B cell (primary cell): ENCODE measurements at regions not wholly inside any gene's neighbourhood (a gene's known extent, or its start where the extent isn't known, plus 50 kb on each side); places are given as distances from the start of the nearest gene placed in this dataset.
A peak's percentile ranks its signal among the peaks of the same experiment; 100 is the strongest.

ENCODE experiments used
- ATAC-seq: fragments of 200-7000 bp; cut with Tn5 transposase; one replicate; pipeline ENCODE4 v1.10.0; 2021; ENCODE audit warnings: low read depth, mild to moderate bottlenecking, moderate number of reproducible peaks, moderate library complexity
- CTCF ChIA-PET: fragments of 350-600 bp; sonication (Branson Sonifier 250); formaldehyde crosslinking; loops from one replicate; lab custom pipeline; 2021; ENCODE audit warnings: antibody characterized with exemption, inconsistent platforms; lab: Charles Lee
- POLR2A ChIA-PET: fragments of 350-600 bp; sonication (Branson Sonifier 250); formaldehyde crosslinking; loops from one replicate; lab custom pipeline; 2021; ENCODE audit warnings: antibody characterized with exemption; lab: Charles Lee
- DNase-seq: peaks from one replicate; pipeline ENCODE4 v3.0.0; 2013
- H2AFZ ChIP-seq: 2 replicates; pipeline ENCODE4 v1.6.1; 2012; ENCODE audit warnings: mild to moderate bottlenecking, low read depth, low read length; ENCODE audit not compliant: insufficient read depth, poor library complexity, severe bottlenecking
- H3K27ac ChIP-seq, 2 donors: 1 replicate in 1 of 2; 2 replicates in 1 of 2; pipeline ENCODE4 v1.5.1; 2012 to 2013; ENCODE audit warnings: low read length in 2 of 2, mild to moderate bottlenecking in 2 of 2, moderate library complexity in 1 of 2
- H3K27me3 ChIP-seq, 4 experiments: fragments of 200-600 bp in 1 of 4; sonication (generic) in 1 of 4; replicated peaks in 1 of 4; 1 replicate in 2 of 4; 2 replicates in 2 of 4; pipeline versions ENCODE4 v1.6.1 to v1.7.0; 2013 to 2016; ENCODE audit warnings: low read length in 3 of 4, mild to moderate bottlenecking in 2 of 4, mixed read lengths in 1 of 4, moderate library complexity in 1 of 4; ENCODE audit not compliant: insufficient read depth in 4 of 4, control insufficient read depth in 3 of 4; ENCODE audit errors: control extremely low read depth in 1 of 4
- H3K36me3 ChIP-seq, 2 experiments: replicated peaks in 1 of 2; 1 replicate in 1 of 2; 2 replicates in 1 of 2; pipeline versions ENCODE4 v1.6.1 to v1.7.1; 2013; ENCODE audit warnings: low read length in 1 of 2; ENCODE audit not compliant: insufficient read depth in 2 of 2, control insufficient read depth in 1 of 2; ENCODE audit errors: control extremely low read depth in 1 of 2, extremely low read depth in 1 of 2
- H3K4me1 ChIP-seq, 2 donors: fragments of 200-600 bp in 1 of 2; sonication (generic) in 1 of 2; 1 replicate in 1 of 2; 2 replicates in 1 of 2; pipeline versions ENCODE4 v1.5.1 to v1.6.1; 2013 to 2017; ENCODE audit warnings: low read length in 2 of 2; ENCODE audit not compliant: control insufficient read depth in 2 of 2, insufficient read depth in 2 of 2
- H3K4me2 ChIP-seq: replicated peaks from 2 replicates; pipeline ENCODE3; 2012; ENCODE audit warnings: mild to moderate bottlenecking, low read depth, low read length; ENCODE audit not compliant: poor library complexity, severe bottlenecking
- H3K4me3 ChIP-seq, 5 experiments: fragments of 200-600 bp in 1 of 5; sonication (generic) in 1 of 5; 1 replicate in 3 of 5; 2 replicates in 2 of 5; pipeline versions ENCODE4 v1.5.1 to v1.7.0; 2011 to 2016; ENCODE audit warnings: low read length in 4 of 5, mild to moderate bottlenecking in 4 of 5, low read depth in 2 of 5, control low read depth in 1 of 5, moderate library complexity in 1 of 5; ENCODE audit not compliant: insufficient read depth in 1 of 5; ENCODE audit errors: control extremely low read depth in 1 of 5, extremely low read depth in 1 of 5
- H3K79me2 ChIP-seq: fragments of 200-600 bp; sonication (generic); one replicate; pipeline ENCODE4 v1.6.0; 2016; ENCODE audit warnings: low read length; ENCODE audit not compliant: control insufficient read depth, insufficient read depth
- H3K9ac ChIP-seq: fragments of 200-600 bp; sonication (generic); 2 replicates; pipeline ENCODE4 v1.6.1; 2017; ENCODE audit warnings: mild to moderate bottlenecking, low read length, moderate library complexity
- H3K9me3 ChIP-seq, 3 donors: one replicate each; pipeline versions ENCODE4 v1.6.1 to v1.7.1; 2013; ENCODE audit warnings: low read length in 2 of 3; ENCODE audit not compliant: control insufficient read depth in 2 of 3, insufficient read depth in 1 of 3; ENCODE audit errors: control extremely low read depth in 1 of 3
- H4K20me1 ChIP-seq: 2 replicates; pipeline ENCODE4 v1.6.0; 2012; ENCODE audit warnings: mild to moderate bottlenecking, low read length; ENCODE audit not compliant: insufficient read depth, control insufficient read depth, poor library complexity, severe bottlenecking
- H3K27ac Mint-ChIP-seq: one replicate; pipeline ENCODE4 v1.8.0; 2021; ENCODE audit warnings: mixed read lengths
- H3K27me3 Mint-ChIP-seq: one replicate; pipeline ENCODE4 v1.8.0; 2021; ENCODE audit warnings: mixed read lengths
- H3K4me1 Mint-ChIP-seq: one replicate; pipeline ENCODE4 v1.8.0; 2021; ENCODE audit warnings: mixed read lengths
- H3K4me3 Mint-ChIP-seq: one replicate; pipeline ENCODE4 v1.8.0; 2021; ENCODE audit warnings: mixed read lengths
- H3K9me3 Mint-ChIP-seq: one replicate; pipeline ENCODE4 v1.8.0; 2022; ENCODE audit warnings: mixed read lengths; ENCODE audit not compliant: insufficient read depth
- EZH2 ChIP-seq: IDR thresholded peaks from 2 replicates; pipeline ENCODE4 v1.6.1; 2012; ENCODE audit warnings: borderline replicate concordance, low read depth, mild to moderate bottlenecking, moderate library complexity, low read length; ENCODE audit not compliant: insufficient read depth, poor library complexity, severe bottlenecking
- WGBS: methylation state at CpG from one replicate; pipeline ENCODE4 v1.1.5; 2013; ENCODE audit warnings: missing lambda C conversion rate; ENCODE audit not compliant: insufficient coverage; 5-methylcytosine and 5-hydroxymethylcytosine counted together
- intact Hi-C: fragments of 100-400 bp; cut with micrococcal nuclease; formaldehyde crosslinking; loops from one replicate; pipeline ENCODE4 v1.10.0; 2022
- TF ChIP-seq, protein P1 (sequence below): fragments of 200-600 bp; IDR thresholded peaks from one replicate; pipeline ENCODE4 v1.8.0; 2022; ENCODE audit warnings: antibody characterized with exemption, mild to moderate bottlenecking

DNA sequence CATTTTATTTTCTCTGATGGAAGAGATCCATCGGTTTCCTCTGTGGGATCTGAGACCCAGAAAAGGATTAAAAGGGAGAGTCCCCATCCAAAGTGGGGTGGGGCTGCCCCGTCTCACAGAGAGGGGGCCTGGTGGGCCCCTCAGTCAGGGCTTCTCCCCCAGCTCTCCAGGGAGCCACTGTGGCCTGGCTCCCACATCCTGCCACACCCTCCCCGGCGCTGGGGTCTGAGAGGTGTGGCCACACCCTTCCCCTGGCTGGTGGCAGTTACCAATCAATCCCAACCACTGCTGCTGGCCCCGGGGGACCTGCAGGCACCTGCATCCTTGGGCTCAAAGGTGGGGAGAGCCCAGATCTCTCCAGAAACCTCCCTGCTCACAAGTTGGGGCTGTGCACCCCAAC lies 161.8 kb upstream of the IQSEC1 start:
- no peak overlapping the region for H2AFZ ChIP-seq

DNA sequence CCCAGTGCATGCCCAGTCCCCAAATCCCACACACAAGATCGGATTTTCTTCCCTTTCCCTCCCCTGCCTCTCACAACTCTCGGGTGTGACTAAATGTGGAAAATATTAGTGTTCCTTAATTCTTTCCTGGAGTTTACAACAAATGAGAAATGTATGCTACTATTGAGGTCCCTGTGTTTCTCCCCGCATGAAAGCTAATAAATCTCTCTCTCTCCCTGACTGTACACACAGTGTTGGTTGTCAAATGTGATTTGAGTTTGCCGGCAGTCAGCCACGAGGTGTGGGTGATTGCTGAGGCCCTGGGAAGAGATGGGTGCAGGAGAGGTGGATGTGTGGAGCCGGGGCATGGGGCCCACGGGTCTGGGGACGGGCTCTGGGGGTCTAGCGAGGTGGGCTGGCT lies 161.4 kb upstream of the IQSEC1 start:
- H3K9ac ChIP-seq, result peak overlapping the region; percentile 41
- H3K36me3 ChIP-seq, result no peaks in the 10 kb centered on the region
- no peaks in the 10 kb centered on the region for H3K9me3 Mint-ChIP-seq
- H4K20me1 ChIP-seq, result no peaks in the 10 kb centered on the region
- peak overlapping the region; percentile 23 for H3K27ac Mint-ChIP-seq
- H3K27me3 Mint-ChIP-seq, result peaks cover 9% of the 10 kb centered on the region
- peak overlapping the region; percentile 72 for H3K4me3 Mint-ChIP-seq
- no peak overlapping the region for H3K27ac ChIP-seq
- H3K4me1 ChIP-seq, result peaks cover 31 to 39% of the 10 kb centered on the region in 2 donors
- H3K79me2 ChIP-seq, result no peaks in the 10 kb centered on the region
- H3K9me3 ChIP-seq, result no peaks in the 10 kb centered on the region
- DNase-seq (no peak), ATAC-seq (peak; percentile 17)
- H3K4me1 Mint-ChIP-seq, result peaks cover 41% of the 10 kb centered on the region
- POLR2A ChIA-PET, result no interaction called here
- CTCF ChIA-PET, result no interaction called here
- intact Hi-C loops, result loop anchor here (10.0 kb wide), 1 partner anchor 120 kb away; no protein-coding TSS in a partner anchor
- H3K4me3 ChIP-seq, result peak overlapping the region in 2 of 5 experiments; percentile 9 to 46
- no peak overlapping the region for H2AFZ ChIP-seq
- TF ChIP-seq, protein P1, sequence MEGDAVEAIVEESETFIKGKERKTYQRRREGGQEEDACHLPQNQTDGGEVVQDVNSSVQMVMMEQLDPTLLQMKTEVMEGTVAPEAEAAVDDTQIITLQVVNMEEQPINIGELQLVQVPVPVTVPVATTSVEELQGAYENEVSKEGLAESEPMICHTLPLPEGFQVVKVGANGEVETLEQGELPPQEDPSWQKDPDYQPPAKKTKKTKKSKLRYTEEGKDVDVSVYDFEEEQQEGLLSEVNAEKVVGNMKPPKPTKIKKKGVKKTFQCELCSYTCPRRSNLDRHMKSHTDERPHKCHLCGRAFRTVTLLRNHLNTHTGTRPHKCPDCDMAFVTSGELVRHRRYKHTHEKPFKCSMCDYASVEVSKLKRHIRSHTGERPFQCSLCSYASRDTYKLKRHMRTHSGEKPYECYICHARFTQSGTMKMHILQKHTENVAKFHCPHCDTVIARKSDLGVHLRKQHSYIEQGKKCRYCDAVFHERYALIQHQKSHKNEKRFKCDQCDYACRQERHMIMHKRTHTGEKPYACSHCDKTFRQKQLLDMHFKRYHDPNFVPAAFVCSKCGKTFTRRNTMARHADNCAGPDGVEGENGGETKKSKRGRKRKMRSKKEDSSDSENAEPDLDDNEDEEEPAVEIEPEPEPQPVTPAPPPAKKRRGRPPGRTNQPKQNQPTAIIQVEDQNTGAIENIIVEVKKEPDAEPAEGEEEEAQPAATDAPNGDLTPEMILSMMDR, result no peak
- no peak for TF ChIP-seq EZH2
- 5% methylated on average over 6 of the region's 9 CpGs for WGBS
- H3K4me2 ChIP-seq, result peak overlapping the region; percentile 73
- H3K27me3 ChIP-seq, result peaks cover 0 to 14% (median 0%) of the 10 kb centered on the region in 4 experiments

More for the DNA sequence above, 161.8 kb upstream of the IQSEC1 start:
- Histone ChIP-seq H3K9ac (peak overlapping the region; percentile 41), H3K9me3 (no peaks in the 10 kb centered on the region), H4K20me1 (no peaks in the 10 kb centered on the region), H3K27me3 (peaks cover 0 to 14% (median 0%) of the 10 kb centered on the region in 4 experiments), H3K4me3 (peak overlapping the region in 2 of 5 experiments; percentile 9 to 46), H3K27ac (no peak overlapping the region), H3K4me2 (peak overlapping the region; percentile 73), H3K36me3 (no peaks in the 10 kb centered on the region), H3K79me2 (no peaks in the 10 kb centered on the region), H3K4me1 (peaks cover 31 to 39% of the 10 kb centered on the region in 2 donors)
- intact Hi-C loops, result loop anchor here (10.0 kb wide), 1 partner anchor 120 kb away; no protein-coding TSS in a partner anchor
- Mint-ChIP-seq H3K27ac (peak overlapping the region; percentile 23), H3K9me3 (no peaks in the 10 kb centered on the region), H3K27me3 (peaks cover 9% of the 10 kb centered on the region), H3K4me3 (peak overlapping the region; percentile 72), H3K4me1 (peaks cover 41% of the 10 kb centered on the region)
- 0% methylated on average over 4 of the region's 5 CpGs for WGBS
- TF ChIP-seq EZH2, result no peak
- TF ChIP-seq, protein P1, result no peak
- ChIA-PET POLR2A (no interaction called here), CTCF (no interaction called here)
- ATAC-seq (peak; percentile 88), DNase-seq (peak; percentile 35)
